ENCODE measurements at regions not wholly inside any gene's neighbourhood (a gene's known extent, or its start where the extent isn't known, plus 50 kb on each side); places are given as distances from the start of the nearest gene placed in this dataset.

DNA sequence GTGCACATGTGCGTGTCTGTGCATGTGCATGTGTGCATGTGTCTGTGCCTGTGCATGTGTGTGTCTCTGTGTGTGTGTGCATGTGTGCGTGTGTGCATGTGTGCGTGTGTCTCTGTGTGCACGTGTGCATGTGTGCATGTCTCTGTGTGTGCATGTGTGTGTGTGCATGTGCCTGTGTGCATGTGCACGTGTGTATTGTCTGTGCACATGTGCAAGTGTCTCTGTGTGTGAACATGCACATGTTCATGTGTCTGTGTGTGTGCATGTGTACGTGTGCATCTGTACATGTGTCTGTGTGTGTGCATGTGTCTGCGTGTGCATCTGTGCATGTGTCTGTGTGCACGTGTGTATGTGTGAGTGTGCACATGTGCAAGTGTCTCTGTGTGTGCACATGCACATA lies 277.3 kb downstream of the GALR1 start:
- ATAC-seq (no peak), DNase-seq (no peak)
- H3K36me3 Mint-ChIP-seq (ENCODE audit: low read depth) = no peaks in the 10 kb centered on the region
- H3K27ac Mint-ChIP-seq = no peak overlapping the region
- no peaks in the 10 kb centered on the region for H3K4me1 Mint-ChIP-seq
- no peaks in the 10 kb centered on the region for H3K9me3 ChIP-seq (ENCODE audit: control insufficient read depth, low read length, poor library complexity, severe bottlenecking)
- peaks cover 5% of the 10 kb centered on the region for H3K27me3 Mint-ChIP-seq
- no peak overlapping the region for H3K4me3 Mint-ChIP-seq

DNA sequence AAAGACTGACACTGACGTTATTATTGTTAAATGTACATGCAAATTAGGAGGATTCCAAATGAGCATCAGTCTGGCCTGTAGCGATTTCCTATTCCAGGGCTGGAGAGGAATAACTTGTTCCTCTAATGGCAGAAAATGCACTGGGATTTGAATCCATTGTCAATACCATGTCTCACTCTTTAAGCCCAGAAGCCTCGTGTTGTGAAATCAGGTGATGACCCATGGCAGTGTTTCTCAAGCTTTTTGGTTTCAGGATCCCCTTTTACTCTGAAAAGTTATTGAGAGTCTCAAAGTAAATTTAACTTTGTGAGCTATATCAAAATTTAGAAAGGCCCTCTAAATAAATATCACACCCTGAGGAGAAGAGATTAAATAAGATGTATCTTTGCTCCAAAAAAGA lies 279.2 kb downstream of the GALR1 start:
- H3K27ac Mint-ChIP-seq = no peak overlapping the region
- H3K4me3 Mint-ChIP-seq = no peak overlapping the region
- no peaks in the 10 kb centered on the region for H3K36me3 Mint-ChIP-seq (ENCODE audit: low read depth)
- no peak for DNase-seq
- H3K9me3 ChIP-seq (ENCODE audit: control insufficient read depth, low read length, poor library complexity, severe bottlenecking) = no peaks in the 10 kb centered on the region
- no peak for ATAC-seq
- H3K27me3 Mint-ChIP-seq = peaks cover 5% of the 10 kb centered on the region
- no peaks in the 10 kb centered on the region for H3K4me1 Mint-ChIP-seq

DNA sequence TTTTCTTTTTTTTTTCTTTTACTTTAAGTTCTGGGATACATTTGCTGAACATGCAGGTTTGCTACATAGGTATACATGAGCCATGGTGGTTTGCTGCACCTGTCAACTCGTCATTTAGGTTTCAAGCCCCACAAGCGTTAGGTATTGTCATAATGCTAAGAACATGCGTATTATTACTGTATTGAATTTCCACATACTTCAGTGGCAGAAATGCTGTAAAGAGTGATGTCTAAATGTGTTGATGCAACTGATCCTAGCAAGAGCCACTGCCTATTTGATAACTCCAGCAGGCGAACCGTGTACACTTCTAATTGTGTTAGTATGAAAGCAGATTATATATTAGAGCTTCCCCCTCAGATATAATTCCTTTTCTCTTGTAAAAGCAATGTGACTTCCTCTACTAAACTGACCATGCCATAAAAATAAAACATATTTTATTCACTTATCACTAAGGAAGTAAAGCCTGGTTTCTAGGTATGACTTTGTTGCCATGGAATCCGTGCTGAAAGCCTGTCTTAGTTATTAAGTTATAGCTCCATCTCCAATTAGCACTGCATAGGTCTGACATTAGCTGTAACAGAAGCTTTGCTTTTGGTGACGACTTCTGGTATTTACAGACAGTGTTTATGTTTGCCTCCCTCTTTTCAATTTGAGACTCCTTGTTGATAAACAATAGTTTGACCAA lies 280.0 kb downstream of the GALR1 start:
- H3K4me1 Mint-ChIP-seq = no peaks in the 10 kb centered on the region
- H3K4me3 Mint-ChIP-seq = no peak overlapping the region
- DNase-seq (no peak), ATAC-seq (no peak)
- no peaks in the 10 kb centered on the region for H3K9me3 ChIP-seq (ENCODE audit: control insufficient read depth, low read length, poor library complexity, severe bottlenecking)
- no peak overlapping the region for H3K27ac Mint-ChIP-seq
- no peaks in the 10 kb centered on the region for H3K36me3 Mint-ChIP-seq (ENCODE audit: low read depth)
- peaks cover 5% of the 10 kb centered on the region for H3K27me3 Mint-ChIP-seq

DNA sequence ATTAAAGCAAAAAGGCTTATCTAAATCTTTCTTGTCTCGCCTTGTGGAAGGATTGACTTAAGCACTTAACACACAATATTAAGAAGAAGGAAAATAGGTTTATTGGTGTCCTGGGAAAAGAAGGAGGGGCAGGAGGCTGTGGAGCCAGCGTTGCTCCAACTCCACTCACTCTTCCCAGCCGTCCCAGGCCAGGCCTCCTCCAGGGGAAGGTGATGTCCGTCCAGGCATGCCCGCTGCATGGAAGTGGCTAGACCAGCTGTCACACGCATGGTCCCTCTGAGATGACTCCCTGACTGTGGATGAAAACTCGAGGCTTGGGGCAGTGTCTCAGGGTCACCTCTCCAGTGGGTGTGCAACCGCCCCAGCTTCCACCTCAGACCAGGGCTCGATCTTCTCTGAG lies 281.1 kb downstream of the GALR1 start:
- H3K27me3 Mint-ChIP-seq = peaks cover 5% of the 10 kb centered on the region
- H3K9me3 ChIP-seq (ENCODE audit: control insufficient read depth, low read length, poor library complexity, severe bottlenecking) = no peaks in the 10 kb centered on the region
- no peaks in the 10 kb centered on the region for H3K36me3 Mint-ChIP-seq (ENCODE audit: low read depth)
- ATAC-seq = no peak
- no peak for DNase-seq
- no peak overlapping the region for H3K4me3 Mint-ChIP-seq
- H3K27ac Mint-ChIP-seq = no peak overlapping the region
- no peaks in the 10 kb centered on the region for H3K4me1 Mint-ChIP-seq

DNA sequence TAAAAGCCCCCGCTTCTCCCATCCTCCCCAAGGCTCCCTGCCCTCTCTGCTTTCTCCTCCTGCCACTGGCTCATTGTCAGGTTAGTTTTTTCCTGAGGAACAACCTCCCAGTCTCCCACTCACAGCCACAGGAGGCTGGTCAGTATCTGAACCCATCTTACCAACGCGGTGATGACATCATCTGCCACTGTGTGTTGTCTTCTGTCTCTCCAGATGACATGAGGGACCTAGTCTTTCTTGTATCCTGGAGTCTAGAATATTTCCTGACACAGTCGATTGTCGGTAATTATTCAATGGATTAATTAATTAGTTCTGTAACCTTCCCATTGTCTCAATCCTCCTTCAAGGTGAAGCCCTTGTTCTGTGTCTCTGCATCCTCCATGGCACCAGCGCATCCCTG lies 290.2 kb downstream of the GALR1 start:
- no peak for DNase-seq
- Mint-ChIP-seq H3K36me3 (ENCODE audit: low read depth) (no peaks in the 10 kb centered on the region), H3K27ac (no peak overlapping the region), H3K4me3 (no peak overlapping the region), H3K4me1 (no peaks in the 10 kb centered on the region), H3K27me3 (peaks cover 14% of the 10 kb centered on the region)
- ATAC-seq = no peak
- peaks cover 2% of the 10 kb centered on the region for H3K9me3 ChIP-seq (ENCODE audit: control insufficient read depth, low read length, poor library complexity, severe bottlenecking)

DNA sequence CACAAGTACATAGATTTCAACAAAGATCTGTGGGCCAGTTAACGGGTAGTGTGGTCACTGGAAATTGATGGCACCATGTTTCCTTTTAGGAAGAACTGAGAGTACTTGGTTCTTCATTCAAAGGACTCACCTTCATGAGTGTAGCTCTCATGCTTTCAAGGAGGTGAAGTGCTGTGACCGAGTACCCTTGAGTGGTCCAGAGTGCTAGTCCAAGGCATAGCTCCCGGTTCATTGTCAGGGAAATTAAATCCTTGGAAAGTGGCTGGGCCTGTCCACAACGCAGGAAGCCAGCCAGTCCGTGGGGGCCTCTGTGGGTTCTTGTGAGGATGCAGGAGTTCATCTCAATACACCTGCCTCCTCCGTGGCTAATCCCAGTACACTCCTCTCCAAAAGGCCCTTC lies 295.1 kb downstream of the GALR1 start:
- Mint-ChIP-seq H3K36me3 (ENCODE audit: low read depth) (no peaks in the 10 kb centered on the region), H3K4me1 (peaks cover 2% of the 10 kb centered on the region), H3K27ac (no peak overlapping the region), H3K4me3 (no peak overlapping the region), H3K27me3 (peaks cover 31% of the 10 kb centered on the region)
- ATAC-seq = no peak
- DNase-seq = no peak
- peaks cover 2% of the 10 kb centered on the region for H3K9me3 ChIP-seq (ENCODE audit: control insufficient read depth, low read length, poor library complexity, severe bottlenecking)

DNA sequence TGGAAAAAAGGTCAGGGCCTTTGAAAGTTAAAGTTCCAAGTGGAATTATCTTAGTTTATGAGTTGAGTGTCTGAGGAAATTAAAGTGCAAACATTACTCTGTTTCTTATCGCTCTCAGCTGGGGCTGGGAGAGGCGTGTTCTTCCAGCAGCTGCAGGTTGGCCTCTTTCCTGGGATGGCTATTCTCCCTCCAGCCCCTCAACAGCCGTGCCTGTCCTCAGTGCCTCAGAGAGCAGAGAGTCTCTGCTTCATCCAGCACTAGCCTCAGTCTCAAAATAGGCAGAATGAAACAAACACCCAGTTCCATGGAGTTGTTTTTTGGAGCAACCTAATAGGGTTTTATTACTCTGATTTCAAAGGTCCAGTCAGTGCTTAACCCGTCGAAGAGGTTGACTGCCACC lies 298.1 kb downstream of the GALR1 start:
- H3K27me3 Mint-ChIP-seq = peaks cover 28% of the 10 kb centered on the region
- no peak overlapping the region for H3K27ac Mint-ChIP-seq
- DNase-seq = no peak
- H3K36me3 Mint-ChIP-seq (ENCODE audit: low read depth) = no peaks in the 10 kb centered on the region
- no peak overlapping the region for H3K4me3 Mint-ChIP-seq
- peaks cover 2% of the 10 kb centered on the region for H3K4me1 Mint-ChIP-seq
- no peak for ATAC-seq
- H3K9me3 ChIP-seq (ENCODE audit: control insufficient read depth, low read length, poor library complexity, severe bottlenecking) = no peaks in the 10 kb centered on the region

DNA sequence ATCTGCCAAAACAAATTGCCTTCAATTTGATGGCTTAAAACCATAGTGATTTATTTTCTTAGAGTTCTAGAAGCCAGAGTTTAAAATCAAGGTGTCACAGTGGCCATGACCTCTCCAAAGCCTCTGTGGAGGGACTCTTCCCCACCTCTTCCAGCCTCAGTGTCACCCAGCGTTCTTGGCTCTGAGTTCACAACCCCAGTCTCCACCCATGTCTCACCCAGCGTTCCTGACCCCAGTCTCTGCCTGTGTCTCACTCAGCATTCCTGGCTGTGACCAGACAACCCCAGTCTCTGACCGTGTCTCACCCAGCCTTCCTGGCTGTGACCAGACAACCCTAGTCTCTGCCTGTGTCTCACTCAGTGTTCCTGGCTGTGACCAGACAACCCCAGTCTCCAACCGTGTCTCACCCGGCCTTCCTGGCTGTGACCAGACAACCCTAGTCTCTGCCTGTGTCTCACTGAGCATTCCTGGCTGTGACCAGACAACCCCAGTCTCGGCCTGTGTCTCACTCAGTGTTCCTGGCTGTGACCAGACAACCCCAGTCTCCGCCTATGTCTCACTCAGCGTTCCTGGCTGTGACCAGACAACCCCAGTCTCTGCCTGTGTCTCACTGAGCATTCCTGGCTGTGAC lies 299.3 kb downstream of the GALR1 start:
- no peak for ATAC-seq
- H3K4me3 Mint-ChIP-seq = no peak overlapping the region
- DNase-seq = no peak
- H3K27me3 Mint-ChIP-seq = peaks cover 32% of the 10 kb centered on the region
- H3K36me3 Mint-ChIP-seq (ENCODE audit: low read depth) = no peaks in the 10 kb centered on the region
- H3K9me3 ChIP-seq (ENCODE audit: control insufficient read depth, low read length, poor library complexity, severe bottlenecking) = no peaks in the 10 kb centered on the region
- no peak overlapping the region for H3K27ac Mint-ChIP-seq
- H3K4me1 Mint-ChIP-seq = peaks cover 2% of the 10 kb centered on the region

DNA sequence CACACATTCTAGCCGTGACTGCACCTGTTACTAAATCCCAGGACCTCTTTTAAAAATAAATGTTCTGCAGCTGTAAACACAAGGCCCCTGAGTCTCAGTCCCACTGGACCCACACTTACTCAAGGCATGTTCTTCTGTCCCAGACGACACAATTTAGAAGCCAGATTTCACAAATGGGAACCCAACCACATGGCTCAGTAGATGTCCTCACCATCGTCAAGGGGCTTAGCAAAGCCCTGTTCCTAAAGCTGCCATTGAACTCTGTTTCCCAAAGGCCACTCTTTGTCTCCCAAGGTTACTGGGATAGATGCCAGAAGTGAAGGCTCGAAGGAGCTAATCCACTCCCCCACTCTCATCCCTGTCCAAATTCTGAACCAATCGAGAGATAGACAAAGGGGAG lies 301.0 kb downstream of the GALR1 start:
- Mint-ChIP-seq H3K4me1 (peaks cover 2% of the 10 kb centered on the region), H3K36me3 (ENCODE audit: low read depth) (no peaks in the 10 kb centered on the region), H3K27ac (no peak overlapping the region), H3K27me3 (peaks cover 41% of the 10 kb centered on the region), H3K4me3 (no peak overlapping the region)
- DNase-seq (no peak), ATAC-seq (no peak)
- H3K9me3 ChIP-seq (ENCODE audit: control insufficient read depth, low read length, poor library complexity, severe bottlenecking) = no peaks in the 10 kb centered on the region

DNA sequence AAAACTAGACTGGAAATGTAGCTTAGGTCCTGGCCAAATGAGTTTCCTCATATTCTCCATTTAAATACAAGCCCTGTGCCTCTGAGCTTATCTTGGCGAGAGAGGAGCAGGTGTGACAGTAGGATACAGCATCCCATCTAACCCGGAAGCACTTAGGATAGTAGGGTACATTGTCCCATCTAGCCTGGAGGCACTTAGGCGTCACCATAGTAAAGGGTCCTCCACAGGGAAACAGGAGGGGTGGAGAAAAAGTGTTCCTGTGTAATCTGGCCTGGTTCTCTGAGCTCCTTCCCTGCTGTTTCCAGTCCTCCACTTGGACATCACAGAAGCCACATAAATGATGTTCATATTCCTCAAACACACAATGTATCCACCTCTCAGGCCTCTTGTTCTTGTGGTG lies 301.4 kb downstream of the GALR1 start:
- Mint-ChIP-seq H3K36me3 (ENCODE audit: low read depth) (no peaks in the 10 kb centered on the region), H3K4me1 (peaks cover 2% of the 10 kb centered on the region), H3K27ac (no peak overlapping the region), H3K4me3 (no peak overlapping the region), H3K27me3 (peaks cover 41% of the 10 kb centered on the region)
- no peaks in the 10 kb centered on the region for H3K9me3 ChIP-seq (ENCODE audit: control insufficient read depth, low read length, poor library complexity, severe bottlenecking)
- ATAC-seq = no peak
- DNase-seq = no peak

DNA sequence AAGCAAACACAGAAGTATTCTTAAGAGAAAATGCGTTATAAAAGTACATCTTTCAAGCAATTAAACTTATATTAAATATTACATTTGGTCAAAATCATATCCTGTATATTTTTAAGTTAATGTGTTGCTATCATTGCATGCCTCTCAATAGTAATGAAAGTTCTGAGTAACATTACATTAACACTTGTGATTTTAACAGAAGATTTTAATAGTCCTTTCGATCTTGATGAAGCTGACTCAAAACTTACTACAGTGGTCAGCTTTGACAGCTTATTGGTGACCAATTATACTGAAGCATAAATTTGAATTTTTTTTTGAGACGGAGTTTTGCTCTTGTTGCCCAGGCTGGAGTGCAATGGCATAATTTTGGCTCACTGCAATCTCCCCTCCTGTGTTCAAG lies 303.3 kb downstream of the GALR1 start:
- peaks cover 35% of the 10 kb centered on the region for H3K27me3 Mint-ChIP-seq
- no peak overlapping the region for H3K27ac Mint-ChIP-seq
- no peak for DNase-seq
- no peak for ATAC-seq
- H3K36me3 Mint-ChIP-seq (ENCODE audit: low read depth) = no peaks in the 10 kb centered on the region
- H3K9me3 ChIP-seq (ENCODE audit: control insufficient read depth, low read length, poor library complexity, severe bottlenecking) = no peaks in the 10 kb centered on the region
- no peaks in the 10 kb centered on the region for H3K4me1 Mint-ChIP-seq
- no peak overlapping the region for H3K4me3 Mint-ChIP-seq

DNA sequence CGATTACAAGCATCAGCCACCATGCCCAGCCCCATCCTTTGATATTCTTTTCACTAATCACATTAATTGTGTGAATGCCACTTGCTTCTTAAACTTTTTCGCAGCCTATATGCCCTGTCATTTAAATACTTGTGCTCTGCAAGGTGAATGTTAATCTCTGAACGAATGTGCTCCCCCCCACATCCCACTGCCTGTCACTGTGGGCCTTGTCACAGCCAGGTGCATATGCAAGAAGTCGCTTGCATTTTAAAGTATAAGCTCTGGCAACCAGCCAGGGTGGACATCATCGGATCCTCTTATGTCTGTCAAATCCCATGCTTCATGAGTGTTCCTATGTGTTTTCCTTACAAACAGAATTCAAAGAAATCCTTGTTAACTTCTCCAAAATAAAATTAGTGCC lies 304.4 kb downstream of the GALR1 start:
- ATAC-seq (no peak), DNase-seq (no peak)
- H3K4me3 Mint-ChIP-seq = no peak overlapping the region
- no peak overlapping the region for H3K27ac Mint-ChIP-seq
- H3K4me1 Mint-ChIP-seq = no peaks in the 10 kb centered on the region
- H3K27me3 Mint-ChIP-seq = peaks cover 28% of the 10 kb centered on the region
- H3K36me3 Mint-ChIP-seq (ENCODE audit: low read depth) = no peaks in the 10 kb centered on the region
- H3K9me3 ChIP-seq (ENCODE audit: control insufficient read depth, low read length, poor library complexity, severe bottlenecking) = no peaks in the 10 kb centered on the region

DNA sequence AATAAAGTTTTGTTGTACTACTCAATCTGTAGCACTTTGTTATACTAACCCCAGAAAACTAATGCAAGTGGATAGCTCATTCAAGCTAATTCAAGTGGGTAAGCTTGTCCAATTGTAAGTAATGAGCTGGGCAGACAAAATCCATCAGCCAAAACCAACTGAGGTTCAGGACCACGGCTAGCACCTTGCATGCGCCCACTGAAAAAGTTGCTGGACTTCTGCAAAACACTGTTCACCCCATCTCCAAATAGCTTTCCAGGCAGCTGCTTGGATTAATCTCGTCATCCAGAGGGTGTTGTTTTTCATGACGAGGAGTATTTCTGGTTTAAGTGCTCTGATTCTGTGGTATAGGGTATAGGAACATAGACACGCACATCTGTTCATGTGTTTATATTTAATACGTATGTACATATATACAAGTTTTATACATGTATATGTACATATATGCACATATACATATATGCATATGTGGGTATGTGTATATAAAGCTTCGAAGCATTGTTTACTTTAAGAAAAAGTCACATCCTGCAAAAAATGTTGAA lies 307.5 kb downstream of the GALR1 start:
- Mint-ChIP-seq H3K27ac (no peak overlapping the region), H3K4me3 (no peak overlapping the region), H3K27me3 (peaks cover 13% of the 10 kb centered on the region), H3K4me1 (no peaks in the 10 kb centered on the region), H3K36me3 (ENCODE audit: low read depth) (no peaks in the 10 kb centered on the region)
- ATAC-seq (no peak), DNase-seq (no peak)
- no peaks in the 10 kb centered on the region for H3K9me3 ChIP-seq (ENCODE audit: control insufficient read depth, low read length, poor library complexity, severe bottlenecking)

DNA sequence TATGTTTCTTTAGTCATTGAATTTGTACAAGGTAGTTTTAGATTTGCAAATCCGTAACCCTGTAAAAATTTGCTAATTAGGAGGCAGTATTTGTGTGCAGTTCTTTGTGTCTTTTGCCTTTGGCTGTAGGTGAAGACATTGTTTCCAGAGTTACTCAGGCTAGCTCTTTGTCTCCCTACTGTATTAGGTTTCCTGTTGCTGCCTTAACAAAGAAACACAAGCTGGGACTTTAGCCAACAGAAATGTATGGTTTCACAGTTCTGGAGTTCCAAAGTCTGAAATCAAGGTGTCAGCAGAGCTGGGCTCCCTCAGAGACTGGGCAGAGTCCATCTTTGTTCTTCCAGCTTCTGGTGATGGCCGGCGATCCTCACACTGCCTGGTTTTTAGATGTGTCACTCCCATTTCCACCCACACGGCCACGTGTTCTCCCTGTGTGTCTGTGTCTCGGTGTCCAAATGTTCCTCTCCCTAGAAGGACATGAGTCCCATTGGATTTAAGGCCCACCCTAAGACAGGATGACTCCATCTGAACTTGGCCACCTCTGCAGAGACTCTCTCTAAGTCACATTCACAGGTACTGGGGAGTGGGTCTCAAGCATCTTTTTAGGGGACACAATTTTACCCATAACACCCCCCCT lies 309.7 kb downstream of the GALR1 start:
- no peaks in the 10 kb centered on the region for H3K9me3 ChIP-seq (ENCODE audit: control insufficient read depth, low read length, poor library complexity, severe bottlenecking)
- Mint-ChIP-seq H3K27me3 (peaks cover 6% of the 10 kb centered on the region), H3K4me1 (no peaks in the 10 kb centered on the region), H3K36me3 (ENCODE audit: low read depth) (no peaks in the 10 kb centered on the region), H3K4me3 (no peak overlapping the region), H3K27ac (no peak overlapping the region)
- DNase-seq (no peak), ATAC-seq (no peak)

Data from T-helper 17 cell (primary cell).